Glomerular endothelial cell (primary cell): ENCODE measurements at regions not wholly inside any gene's neighbourhood (a gene's known extent, or its start where the extent isn't known, plus 50 kb on each side); places are given as distances from the start of the nearest gene placed in this dataset.

Source experiments
- DNase-seq: peaks from one replicate; pipeline ENCODE4 v3.0.0-alpha.2; 2011; ENCODE audit warnings: low read depth, low spot score; ENCODE audit errors: extremely low read depth

- DNase-seq, result no peak
These were observed 1431.0 kb upstream of the SPRY2 start for GRCh38 chr13:81771951-81772350.

- no peak for DNase-seq
These were observed 1430.1 kb upstream of the SPRY2 start for GRCh38 chr13:81770868-81771505.

DNA sequence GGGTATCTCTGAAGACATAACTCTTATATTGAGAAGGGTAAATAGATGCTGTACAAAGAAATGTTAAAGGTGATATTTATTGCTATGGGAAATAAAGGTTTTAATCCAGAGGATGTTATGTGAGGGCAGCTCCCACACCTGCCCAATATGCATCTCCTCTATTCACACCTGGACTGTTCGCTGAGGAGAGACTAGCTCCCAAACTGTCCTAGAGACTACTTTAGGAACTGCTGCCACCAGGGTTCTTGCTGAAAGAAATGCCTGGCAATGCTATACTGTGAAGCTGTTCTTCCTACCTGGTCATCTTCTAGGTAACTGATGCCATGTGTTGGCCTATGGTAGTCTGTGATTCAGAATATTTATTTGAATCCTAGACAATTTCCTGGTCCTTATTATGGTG is 1421.5 kb upstream of the SPRY2 start:
- no peak for DNase-seq

DNA sequence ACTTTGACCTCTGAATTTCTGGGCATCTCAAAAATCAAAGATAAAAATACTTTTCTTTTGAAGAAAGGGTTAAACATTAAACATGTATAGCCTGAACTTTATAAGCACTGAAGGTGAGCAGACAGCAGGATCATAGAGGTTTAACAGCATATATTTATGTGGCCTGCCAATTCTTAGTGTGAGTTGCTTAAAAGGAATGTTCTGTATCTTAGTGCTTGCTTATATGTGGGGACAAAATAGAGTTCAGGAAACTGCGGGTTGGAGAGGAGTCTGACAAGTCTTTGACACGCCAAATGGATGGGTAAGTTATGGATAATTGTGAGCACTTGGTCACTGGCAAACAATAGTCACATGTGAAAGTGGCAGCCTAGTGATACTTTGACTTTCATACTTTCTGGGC is 1419.4 kb upstream of the SPRY2 start:
- no peak for DNase-seq

DNA sequence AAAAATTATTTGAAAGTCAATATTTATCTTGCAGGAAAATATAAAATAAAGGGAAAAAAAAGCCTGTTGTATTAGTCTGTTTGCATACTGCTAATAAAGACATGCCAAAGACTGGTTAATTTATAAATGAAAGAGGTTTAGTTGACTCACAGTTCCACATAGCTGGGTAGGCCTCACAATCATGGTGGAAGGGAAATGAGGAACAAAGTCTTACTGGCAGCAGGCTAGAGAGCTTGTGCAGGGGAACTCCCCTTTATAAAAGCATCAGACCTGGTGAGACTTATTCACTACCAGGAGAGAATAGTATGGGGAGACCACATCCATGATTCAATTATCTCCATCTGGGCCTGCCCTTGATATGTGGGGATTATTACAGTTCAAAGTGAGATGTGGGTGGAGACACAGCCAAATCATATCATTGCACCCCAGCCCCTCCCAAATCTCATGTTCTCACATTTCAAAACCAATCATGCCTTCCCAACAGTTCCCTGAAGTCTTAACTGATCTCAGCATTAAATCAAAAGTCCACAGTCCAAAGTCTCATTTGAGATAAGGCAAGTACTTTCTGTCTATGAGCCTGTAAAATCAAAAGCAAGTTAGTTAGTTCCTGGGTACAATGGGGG is 1416.5 kb upstream of the SPRY2 start:
- no peak for DNase-seq

- no peak for DNase-seq
These were observed 1404.5 kb upstream of the SPRY2 start for GRCh38 chr13:81745391-81745790.

DNA sequence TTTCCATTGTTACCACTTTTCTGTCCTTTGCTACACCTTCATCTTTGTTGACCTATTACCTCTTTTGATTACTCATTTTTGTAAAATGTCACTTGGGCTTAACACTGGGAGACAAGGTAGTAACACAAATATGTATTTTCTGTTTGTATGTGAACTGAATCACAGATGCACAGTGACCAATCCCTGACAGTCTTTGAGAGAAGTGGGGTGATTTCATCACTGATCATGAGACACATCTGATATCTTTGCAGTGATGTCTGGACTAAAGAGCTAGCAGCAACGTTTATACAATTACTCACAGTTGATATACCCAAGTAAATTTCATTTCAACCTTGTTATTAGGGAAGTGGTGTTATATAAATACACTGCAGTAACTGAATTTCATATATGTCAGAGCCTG is 1397.4 kb upstream of the SPRY2 start:
- DNase-seq, result no peak

- no peak for DNase-seq
These were observed 1385.3 kb upstream of the SPRY2 start for GRCh38 chr13:81726037-81726726.

DNA sequence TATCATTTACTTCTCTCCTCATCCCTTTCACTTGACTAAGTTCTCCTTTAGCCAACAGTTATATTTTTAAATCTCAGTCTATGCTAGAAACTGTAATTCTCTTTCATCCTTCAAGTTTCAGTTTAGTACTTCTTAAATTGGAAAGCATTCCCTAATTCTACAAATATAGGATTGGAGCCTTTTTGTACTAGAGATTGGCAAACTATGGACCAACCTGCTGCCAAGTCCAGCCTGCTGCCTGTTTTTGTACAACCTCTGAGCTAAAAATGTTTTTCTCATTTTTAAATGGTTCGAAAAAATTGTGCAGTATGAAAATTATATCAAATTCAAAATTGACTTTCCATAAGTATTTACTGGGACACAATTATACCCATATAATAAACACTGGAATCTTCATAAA is 1381.5 kb upstream of the SPRY2 start:
- DNase-seq, result no peak

DNA sequence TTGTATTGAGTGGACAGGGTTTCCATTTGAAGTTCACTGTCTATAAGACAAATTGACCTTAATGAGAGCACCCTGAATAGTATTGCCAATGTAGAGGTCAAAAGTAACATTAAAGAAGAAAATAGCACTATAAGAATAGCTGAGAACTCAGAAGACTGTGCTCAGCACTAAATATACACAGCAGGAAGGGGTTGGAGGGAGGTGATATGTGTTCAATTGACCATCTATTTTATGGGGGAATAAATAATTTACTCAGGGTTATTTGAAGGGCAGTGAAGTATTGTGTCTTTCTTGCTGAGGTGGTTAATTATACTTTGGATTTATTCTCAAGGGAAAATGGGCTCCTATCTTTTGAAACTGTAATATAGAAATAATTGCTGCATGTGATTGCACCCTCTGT is 1380.5 kb upstream of the SPRY2 start:
- DNase-seq, result no peak

GRCh38 chr13:81714513-81714912 is 1373.6 kb upstream of the SPRY2 start:
- DNase-seq, result no peak

DNA sequence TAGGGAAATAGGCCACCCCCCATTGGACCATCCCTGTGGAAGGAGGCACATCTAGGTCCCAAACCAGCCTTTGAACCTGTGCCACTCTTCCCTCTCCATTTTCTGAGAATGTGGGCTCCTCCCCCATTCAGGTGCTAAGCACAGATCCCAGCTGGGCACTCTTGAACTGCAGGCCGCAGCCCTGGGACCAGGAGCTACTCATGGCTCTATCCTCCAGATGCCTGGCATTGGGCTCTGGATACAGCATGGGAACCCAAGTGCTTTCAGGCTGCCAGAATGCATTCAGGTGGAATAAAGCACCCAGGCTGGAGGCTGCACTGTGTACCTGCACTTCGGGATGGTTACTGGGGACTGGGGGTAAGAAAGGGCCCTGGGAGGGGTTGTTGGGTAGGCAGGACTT is 1372.3 kb upstream of the SPRY2 start:
- DNase-seq, result no peak

DNA sequence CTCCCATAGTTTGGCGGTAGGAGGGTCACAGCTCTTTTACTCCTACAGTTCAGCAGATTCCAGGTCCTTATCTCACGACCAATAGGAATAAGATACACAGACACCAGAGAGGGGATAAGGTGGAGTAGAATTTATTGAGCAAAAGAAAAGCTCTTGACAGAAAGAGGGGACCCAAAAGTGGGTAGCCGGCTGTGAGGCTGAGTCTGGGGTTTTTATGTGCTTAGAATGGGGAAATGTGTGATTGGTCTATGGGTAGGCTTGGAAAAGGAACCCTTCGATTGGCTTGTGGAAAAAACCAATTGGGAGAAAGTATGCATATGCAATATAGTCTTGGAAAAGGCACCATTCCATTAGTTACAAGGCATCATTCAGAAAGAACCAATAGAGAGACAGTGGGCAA is 1356.9 kb upstream of the SPRY2 start:
- DNase-seq, result no peak

DNA sequence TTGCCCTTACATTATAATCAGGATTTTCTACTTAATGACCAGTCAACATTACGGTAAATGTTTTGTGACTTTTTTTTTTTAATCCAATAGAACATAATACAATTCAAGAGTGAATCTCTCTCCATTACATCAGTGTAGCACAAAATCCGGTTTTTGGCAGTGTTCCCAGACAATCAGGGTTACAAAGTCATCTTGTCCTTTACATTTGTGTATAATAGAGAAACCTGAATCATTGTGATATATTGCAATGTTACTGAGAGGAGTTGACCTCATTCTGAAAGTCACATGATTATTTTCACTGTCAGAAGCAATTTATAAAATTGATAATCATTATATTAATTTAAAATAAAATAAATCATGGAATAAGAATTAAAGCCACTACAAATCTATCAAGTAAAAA is 1346.0 kb upstream of the SPRY2 start:
- DNase-seq, result no peak

DNA sequence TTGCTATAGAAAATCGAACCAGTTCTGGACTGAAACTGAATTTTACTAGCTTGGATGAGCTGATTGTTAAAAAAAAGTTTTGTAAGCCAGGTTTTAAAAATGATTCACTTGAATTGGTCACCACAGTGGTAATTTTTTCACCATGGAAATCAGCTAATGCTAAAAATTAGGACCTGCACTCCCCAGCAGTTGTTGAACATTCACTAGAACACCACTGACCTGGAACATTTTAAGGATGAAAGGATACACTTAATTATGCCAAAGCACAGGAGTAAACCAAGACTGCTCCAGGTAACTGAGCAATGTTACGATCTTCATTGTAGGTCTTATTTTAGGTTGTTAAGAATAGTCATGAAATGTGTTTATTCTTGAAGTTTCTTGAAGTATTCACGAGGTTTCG is 1342.6 kb upstream of the SPRY2 start:
- DNase-seq, result no peak

DNA sequence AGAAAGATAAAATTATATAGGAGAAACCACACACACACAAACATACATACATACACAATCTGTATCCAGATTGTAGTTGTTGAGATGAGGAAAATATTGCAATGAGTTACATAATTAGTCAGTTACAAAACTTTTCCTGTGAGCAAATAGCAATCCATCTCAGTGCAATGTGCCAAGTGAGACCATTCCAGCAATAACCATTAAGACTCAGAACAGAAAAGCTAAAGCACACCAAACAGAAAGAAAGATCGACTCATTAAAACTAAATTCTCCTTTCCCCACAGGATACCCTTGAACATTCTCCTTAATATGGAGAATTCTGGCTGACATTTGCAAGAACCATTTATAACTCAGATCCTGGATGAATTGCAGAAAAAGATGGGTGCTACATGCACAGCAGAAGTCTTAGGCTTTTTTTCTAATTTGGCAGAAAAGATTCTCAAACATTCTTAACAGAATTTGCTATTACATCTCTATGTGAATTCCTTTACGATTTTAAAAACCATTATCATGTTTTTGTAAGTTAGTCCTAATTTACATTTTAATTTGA is 1341.2 kb upstream of the SPRY2 start:
- no peak for DNase-seq

GRCh38 chr13:81677857-81678256 is 1336.9 kb upstream of the SPRY2 start:
- no peak for DNase-seq

DNA sequence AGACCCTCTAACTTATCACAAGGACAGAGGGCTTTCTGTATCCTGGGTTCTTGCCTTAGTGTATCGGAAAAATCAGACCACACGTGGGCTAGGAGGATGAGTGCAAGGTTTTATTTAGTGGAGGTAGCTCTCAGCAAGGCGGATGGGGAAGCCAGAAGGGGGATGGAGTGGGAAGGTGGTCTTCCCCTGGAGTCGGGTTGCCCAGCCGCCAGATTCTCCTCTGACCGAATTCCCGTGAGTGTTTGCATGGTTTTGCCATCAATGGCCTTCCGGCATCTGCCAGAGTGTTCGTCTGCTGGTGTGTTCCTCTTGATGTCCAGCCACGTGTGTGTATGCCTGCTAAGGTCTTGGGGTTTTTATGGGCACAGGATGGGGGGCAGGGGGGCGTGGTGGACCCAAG is 1335.1 kb upstream of the SPRY2 start:
- no peak for DNase-seq

- DNase-seq, result no peak
These were observed 1330.1 kb upstream of the SPRY2 start for GRCh38 chr13:81671064-81671463.

GRCh38 chr13:81670048-81670447 is 1329.1 kb upstream of the SPRY2 start:
- no peak for DNase-seq

DNA sequence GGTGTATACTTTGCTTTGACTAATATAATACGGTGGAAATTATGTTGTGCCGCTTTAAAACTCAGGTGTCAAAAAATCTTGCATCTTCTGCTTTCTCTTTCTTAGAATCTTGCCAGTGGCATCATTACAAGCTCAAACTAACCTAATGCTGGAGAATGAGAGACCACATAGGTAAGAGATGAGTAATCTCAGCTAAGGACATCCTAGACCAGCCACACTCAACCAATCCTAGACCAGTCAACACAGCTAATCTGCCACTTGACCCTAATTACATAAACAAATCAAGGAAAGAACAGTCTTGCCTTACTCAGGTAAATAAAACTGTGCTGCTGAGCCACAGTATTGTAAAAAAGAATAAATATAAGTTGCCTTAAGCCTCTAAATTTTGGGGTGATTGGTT is 1323.9 kb upstream of the SPRY2 start:
- no peak for DNase-seq

DNA sequence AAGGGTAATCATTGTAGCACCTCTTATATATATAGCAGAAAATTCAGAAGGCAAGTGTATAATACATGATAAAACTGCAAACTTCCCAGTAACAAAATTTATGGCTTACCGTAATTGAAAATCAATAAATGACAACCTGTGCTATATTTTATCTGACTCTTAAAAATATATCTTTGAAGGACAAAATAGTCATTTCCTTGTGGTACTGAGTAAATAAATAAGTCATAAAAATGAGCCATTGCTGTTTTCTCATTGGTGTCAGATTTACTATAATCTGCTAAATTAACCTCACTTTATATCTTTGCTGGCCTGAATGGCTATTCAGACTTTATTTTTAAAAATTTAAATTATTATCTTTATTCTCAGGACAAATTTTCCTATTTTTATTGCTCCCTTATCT is 1319.1 kb upstream of the SPRY2 start:
- DNase-seq, result no peak
